H54 (cell line): ENCODE measurements at regions not wholly inside any gene's neighbourhood (a gene's known extent, or its start where the extent isn't known, plus 50 kb on each side); places are given as distances from the start of the nearest gene placed in this dataset.

Experiments used
- DNase-seq: peaks from one replicate; pipeline ENCODE4 v3.0.0; 2011; ENCODE audit warnings: low spot score, mixed read lengths; ENCODE audit not compliant: insufficient read length
- FAIRE-seq: peaks from 3 replicates; lab custom pipeline; 2011; peaks lifted over from hg19 to GRCh38; lab: Jason Lieb, UNC
- POLR2A ChIP-seq: IDR thresholded peaks from 2 replicates; pipeline ENCODE4 v1.6.1; 2011; ENCODE audit warnings: low read depth, mild to moderate bottlenecking, low read length

GRCh38 chr20:19847383-19847782, 89.3 kb downstream of the RIN2 start:
- DNase-seq, result no peak
- TF ChIP-seq POLR2A, result no peak
- no peak for FAIRE-seq

DNA sequence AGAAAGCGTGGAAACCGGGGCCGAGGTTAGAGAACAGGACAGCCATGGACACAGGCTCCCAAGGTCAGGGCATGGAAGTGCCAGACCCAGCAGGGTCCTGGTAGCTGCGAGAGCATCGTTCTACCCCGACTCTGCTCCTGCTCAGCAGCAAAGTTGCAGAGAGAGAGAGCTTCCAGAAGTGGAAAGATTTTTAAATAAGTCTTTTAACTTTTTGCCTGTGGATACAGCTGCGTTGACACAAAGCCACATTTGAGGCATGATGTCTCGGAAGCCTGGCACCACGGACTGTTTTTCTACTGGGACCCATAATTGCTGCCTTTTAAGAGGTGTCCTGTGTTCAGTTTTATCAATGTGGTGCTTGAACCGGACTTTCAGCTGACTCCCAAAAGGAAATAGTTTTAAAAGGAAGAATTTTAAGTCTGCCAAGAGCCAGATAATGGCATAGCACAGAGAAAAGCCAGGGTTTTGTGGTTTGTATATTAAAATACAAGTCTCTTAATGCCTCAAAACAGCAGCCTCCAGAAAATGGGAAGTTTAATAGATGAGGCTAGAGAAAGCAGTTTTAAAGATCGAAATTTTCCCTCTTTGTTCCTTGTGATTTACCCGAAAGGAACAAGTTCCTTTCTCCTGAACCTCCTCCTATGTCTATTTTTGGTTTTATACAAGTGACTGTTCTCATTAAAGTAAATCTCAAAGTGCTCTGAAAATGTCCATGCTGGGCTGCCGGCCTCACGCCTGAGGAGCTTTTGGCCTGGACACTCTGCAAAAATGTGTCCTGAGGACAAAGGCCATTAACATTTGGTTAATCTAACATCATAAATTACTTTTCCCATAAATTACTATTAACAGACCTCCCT, 91.5 kb downstream of the RIN2 start:
- no peak for TF ChIP-seq POLR2A
- DNase-seq, result no peak
- no peak for FAIRE-seq

GRCh38 chr20:19850198-19850533, 92.1 kb downstream of the RIN2 start:
- DNase-seq, result no peak
- no peak for TF ChIP-seq POLR2A
- FAIRE-seq, result no peak

- no peak for TF ChIP-seq POLR2A
- DNase-seq, result no peak
- FAIRE-seq, result no peak
These were observed 93.8 kb downstream of the RIN2 start for GRCh38 chr20:19851861-19852260.

DNA sequence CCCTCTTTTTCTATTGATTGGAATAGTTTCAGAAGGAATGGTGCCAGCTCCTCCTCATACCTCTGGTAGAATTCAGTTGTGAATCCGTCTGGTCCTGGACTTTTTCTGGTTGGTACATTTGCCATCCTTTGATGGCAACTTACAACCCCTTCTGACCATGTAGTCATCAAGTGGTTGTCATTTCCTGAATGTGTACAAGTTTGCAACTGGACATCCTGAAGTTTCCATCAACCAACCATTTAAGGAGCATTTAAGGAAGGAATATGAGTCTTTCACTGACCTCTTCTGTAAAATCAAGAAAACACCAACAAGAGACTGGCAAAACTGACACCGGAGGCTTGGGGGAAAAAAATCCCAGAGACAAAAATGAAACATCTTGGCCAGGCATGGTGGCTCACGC, 97.4 kb downstream of the RIN2 start:
- FAIRE-seq (no peak), DNase-seq (no peak)
- no peak for TF ChIP-seq POLR2A

DNA sequence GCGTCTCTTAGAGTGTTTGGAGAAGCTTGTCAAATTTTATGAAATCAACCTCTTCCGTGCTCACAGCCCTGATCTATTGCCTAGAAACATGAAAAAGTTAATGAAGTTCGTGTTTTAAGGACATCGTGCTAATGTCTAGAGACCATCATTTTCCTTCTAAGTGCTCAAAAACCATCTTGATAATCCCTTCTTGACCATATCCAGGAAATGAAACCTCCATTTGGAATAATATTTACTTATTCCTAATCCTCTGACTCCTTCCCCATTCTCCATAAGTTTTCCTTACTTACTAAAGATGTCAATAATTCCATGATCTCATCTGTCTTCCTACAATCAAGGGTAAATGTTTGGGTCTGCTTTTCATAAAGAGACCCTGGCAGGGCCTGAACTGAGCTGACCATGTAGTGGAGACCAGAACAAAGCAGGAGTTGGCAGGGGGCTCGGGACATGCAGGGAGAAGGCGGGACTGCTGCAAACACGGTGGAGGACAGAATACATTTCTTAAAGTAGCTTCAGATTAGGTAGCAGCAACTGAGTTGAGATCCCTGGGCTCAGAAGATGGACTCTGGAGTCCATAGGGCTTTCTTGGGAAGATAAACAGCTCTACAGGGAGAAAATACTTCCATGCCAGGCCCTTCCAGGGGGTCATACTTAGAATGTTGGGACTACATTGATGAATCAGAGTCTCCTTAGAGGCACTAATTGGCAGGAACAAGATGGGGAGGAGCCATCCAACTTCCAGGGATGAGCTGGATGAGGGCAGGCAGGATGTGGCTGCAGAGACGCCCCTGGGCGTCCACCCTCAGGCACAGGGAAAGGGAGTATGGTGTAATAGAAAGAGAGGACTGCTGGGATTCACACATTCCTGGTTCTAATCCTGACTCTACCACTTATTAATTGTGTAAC, 100.7 kb downstream of the RIN2 start:
- FAIRE-seq (no peak), DNase-seq (peak; percentile 43)
- TF ChIP-seq POLR2A, result no peak

- TF ChIP-seq POLR2A, result no peak
- no peak for FAIRE-seq
- no peak for DNase-seq
These were observed 101.4 kb downstream of the RIN2 start for GRCh38 chr20:19859444-19859843.

DNA sequence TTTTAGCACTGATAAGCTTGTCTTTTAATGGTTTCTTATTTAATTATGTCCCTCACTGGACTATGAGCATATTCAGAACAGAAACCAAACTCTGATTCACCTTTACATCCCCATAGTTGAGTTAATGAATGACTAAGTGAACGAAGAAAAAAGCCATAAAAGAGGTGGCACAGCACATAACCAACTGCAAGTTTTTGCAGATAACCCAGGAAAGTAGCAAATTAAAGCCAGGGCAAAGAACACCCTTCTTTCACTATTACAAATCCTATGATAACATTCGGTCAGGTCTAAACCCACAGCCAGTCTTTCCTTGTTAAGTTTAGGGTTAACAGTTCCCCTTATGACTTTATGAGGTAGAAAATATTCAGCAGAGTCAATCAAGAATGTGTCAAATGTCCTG, 102.7 kb downstream of the RIN2 start:
- TF ChIP-seq POLR2A, result no peak
- FAIRE-seq (no peak), DNase-seq (no peak)

DNA sequence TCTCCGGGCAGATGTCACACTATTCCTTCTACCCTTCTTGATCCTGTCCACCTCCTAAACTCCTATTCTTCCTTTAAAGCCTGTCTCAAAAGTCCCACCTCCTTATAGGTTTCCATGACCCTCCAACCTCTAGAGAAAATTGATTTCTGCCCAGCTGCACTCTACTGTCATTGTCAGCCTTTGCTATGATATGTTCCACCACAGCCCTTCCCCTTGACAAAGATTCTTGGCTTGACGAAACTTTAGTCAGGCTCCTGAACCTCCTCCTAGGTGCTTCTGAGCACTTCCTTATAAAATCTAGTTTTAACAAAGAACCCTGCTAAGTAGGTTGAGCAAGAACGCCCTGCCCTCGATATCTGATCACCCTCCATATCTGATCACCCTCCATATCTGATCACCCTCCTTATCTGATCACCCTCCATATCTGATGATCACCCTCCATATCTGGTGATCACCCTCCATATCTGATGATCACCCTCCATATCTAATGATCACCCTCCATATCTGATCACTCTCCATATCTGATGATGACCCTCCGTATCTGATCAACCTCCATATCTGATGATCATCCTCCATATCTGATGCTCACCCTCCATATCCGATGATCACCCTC, 103.2 kb downstream of the RIN2 start:
- DNase-seq (no peak), FAIRE-seq (no peak)
- TF ChIP-seq POLR2A, result no peak

DNA sequence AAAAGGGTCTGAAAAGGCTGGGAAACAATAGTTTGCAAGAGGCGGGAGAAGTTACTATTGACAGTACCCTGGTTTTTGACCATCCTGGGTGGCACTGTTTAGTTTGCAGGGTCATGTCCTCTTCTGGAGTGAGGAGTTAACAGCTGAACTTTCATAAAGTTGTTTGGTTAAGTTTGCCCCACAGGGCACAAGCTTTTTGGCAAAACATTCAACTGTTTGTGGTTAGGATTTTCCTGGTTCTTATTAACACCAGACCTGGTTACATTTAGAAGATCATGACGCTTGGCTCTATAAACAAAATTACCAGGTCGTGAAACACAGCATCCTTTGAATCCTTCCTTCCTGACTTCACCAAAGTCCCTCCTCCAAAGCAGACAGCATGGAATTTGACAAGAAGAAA, 106.1 kb downstream of the RIN2 start:
- no peak for DNase-seq
- FAIRE-seq, result no peak
- TF ChIP-seq POLR2A, result no peak

- no peak for TF ChIP-seq POLR2A
- FAIRE-seq (no peak), DNase-seq (no peak)
These were observed 108.0 kb downstream of the RIN2 start for GRCh38 chr20:19866070-19866469.

GRCh38 chr20:19867074-19867473, 109.0 kb downstream of the RIN2 start:
- FAIRE-seq (no peak), DNase-seq (no peak)
- TF ChIP-seq POLR2A, result no peak

- TF ChIP-seq POLR2A, result no peak
- DNase-seq (no peak), FAIRE-seq (no peak)
These were observed 109.9 kb downstream of the RIN2 start for GRCh38 chr20:19867940-19868371.

DNA sequence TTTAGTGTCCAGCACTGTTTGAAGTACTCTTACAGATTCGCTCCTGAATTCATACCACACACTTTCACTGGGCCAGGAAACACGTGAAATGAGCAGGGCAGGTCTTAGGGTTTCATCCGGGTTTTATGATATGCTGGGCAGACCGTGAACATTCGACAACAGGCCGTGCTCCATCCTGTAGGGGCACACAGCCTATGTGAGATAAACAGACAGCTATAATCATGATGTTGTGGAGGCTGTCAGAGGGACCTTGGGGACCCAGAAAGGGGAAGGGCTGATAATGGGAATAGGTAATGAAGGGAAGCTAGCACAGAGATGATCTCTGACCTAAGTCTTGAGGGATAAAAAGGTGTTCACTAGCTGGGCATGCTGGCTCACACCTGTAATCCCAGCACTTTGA, 110.4 kb downstream of the RIN2 start:
- TF ChIP-seq POLR2A, result no peak
- no peak for DNase-seq
- FAIRE-seq, result no peak
